NCI-H2196 (cell line): ENCODE measurements at regions not wholly inside any gene's neighbourhood (a gene's known extent, or its start where the extent isn't known, plus 50 kb on each side); places are given as distances from the start of the nearest gene placed in this dataset.

Experiments
- DNase-seq: peaks from one replicate; lab custom pipeline; 2025; ENCODE audit not compliant: unreplicated experiment; lab: John Stamatoyannopoulos, UW

GRCh38 chr12:19044891-19045290 is 84.6 kb upstream of the PLEKHA5 start:
- no peak for DNase-seq

DNA sequence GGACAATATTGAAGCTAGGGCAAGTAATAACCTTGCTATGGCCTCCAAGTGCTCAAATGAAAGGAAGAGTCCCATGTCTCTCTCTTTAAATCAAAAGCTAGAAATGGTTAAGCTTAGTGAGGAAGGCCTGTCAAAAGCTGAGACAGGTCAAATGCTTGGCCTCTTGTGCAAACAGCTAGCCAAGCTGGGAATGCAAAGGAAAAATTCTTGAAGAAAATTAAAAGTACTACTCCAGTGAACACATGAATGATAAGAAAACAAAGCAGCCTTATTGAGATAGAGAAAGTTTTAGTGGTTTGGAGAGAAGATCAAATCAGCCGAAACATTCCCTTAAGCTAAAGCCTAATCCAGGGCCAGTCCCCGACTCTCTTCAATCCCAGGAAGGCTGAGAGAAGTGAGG is 84.1 kb upstream of the PLEKHA5 start:
- DNase-seq = no peak

- no peak for DNase-seq
Measured at GRCh38 chr12:19048943-19049342, 80.6 kb upstream of the PLEKHA5 start.

DNA sequence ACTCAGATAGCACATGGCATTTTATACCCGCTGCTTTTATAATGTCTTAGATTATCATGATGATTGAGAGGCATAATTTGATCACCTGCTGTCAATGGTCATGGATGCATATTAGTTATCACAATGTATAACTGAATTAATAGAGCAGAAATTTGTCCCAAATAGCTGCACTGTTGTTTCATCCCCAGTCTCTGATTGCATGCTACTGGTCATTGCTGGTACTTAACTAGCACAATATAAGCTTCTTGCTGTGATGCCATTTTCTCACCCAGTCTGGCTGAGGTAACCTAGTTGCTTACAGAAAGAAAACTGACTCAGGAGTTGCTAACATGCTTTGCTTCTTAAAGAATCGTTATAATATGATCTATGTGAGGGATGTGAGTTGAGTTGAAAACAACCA is 76.8 kb upstream of the PLEKHA5 start:
- no peak for DNase-seq

DNA sequence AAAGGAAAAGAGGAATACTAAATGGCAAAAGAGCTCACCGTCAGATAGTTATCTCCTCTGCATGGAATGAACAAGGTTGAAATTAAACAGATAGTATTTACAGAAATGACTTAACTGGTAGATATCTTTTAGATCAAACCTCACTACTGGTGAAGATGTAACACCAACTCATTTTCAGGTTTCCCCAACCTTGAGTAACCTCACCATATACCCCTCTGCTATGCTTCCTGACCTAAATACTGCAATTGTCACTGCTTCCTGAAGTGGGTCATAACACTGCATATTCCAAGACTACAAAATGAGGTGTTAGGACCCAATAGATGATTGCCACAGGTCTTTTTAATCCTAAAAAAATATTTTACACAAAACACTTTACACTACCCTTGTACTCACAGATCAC is 76.3 kb upstream of the PLEKHA5 start:
- DNase-seq = no peak

GRCh38 chr12:19054035-19054434 is 75.5 kb upstream of the PLEKHA5 start:
- no peak for DNase-seq

GRCh38 chr12:19055589-19055988 is 73.9 kb upstream of the PLEKHA5 start:
- no peak for DNase-seq

DNA sequence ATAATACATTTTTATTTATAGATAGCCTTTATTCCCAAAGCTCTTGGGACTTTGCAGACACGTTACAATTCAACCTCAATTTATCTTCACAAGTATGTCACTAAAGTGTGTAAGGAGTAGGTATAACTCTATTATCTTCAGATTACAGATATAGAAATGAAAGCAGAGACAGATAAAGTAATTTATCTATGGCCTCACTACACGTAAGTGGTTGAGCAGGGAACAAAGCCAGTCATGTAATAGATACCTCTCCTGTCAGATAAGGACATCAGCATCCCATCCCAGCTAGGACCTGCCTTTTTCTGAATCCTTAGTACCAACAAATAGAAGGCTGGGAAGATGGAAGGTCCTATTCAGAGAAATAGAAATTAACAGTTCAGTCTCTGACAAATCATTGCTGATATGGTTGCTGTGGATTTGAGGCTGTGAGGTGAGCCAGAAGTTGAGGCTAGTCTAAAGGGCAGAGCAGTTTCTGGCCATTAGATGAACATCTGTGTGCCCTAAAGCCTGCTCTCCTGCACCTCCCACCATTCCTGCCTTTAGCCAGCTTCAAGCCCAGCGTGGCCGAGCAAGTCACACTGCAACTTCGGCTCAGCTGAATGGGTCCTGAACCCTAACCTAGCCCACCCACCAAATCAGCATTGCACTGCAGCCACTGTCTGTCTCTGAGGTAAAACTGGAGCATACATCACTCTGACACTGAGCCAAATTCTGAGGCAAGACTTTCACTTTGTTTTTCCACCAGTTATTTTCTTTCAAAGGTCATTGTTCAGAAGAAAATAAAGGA is 71.1 kb upstream of the PLEKHA5 start:
- no peak for DNase-seq

GRCh38 chr12:19064713-19065112 is 64.8 kb upstream of the PLEKHA5 start:
- DNase-seq = no peak

GRCh38 chr12:19065223-19065622 is 64.3 kb upstream of the PLEKHA5 start:
- no peak for DNase-seq

DNA sequence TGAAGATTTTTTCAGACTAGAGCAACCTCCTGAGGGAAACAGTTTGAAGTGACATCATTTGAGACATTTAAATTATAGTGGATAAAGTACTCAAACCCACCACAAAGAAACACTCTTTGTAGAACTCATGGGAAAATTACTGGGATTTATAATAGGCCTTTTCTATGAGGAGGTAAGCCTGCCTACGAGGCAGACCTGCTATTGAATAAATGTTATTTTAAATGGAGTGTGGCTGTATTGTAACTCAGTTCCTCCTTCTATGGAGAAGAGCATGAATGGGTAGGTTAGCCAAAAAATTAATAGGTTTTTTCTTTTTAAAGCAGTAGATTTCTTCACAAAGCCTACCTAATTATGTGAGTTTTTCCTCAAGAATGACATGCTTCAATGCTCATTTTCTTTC is 63.7 kb upstream of the PLEKHA5 start:
- DNase-seq = no peak

- DNase-seq = no peak
Measured at GRCh38 chr12:19066475-19067001, 63.0 kb upstream of the PLEKHA5 start.

DNA sequence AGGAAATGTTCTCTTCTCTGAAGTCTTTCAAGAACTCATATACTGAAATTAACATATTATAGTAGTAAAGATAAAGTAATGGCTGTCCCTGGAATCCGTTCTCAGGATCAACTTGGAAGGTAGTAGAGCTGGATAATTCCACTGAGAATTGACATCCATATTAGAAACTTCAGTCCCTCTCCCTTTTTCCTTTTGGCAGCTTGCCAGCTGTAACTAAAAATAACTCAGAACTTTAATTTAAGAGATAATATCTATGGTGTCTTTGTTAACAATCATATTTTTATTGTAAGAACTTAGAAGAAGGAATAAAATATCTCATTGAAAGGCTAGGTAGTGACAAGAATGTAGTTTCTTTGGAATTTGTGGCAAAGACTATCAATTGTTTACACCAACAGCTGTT is 61.4 kb upstream of the PLEKHA5 start:
- DNase-seq = no peak

DNA sequence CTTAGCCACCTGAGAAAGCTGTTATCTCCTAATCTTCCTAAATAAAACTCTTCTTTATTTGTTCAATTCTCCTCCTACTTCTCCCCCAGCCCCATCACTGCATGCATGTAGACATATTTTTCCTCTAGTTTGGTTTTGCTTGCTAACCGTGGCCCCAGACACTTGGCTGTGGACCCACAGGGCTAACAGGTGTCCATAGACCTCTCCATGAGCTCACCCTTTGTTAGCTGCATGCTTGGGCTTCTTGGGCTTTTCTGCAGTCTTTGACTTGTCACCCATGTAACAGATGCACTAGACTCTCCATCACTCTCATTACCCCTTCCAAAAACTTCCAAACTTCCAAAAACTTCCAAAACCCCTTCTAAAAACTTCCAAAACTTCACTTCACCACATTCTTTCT is 59.2 kb upstream of the PLEKHA5 start:
- no peak for DNase-seq

- no peak for DNase-seq
Measured at GRCh38 chr12:19074700-19075099, 54.8 kb upstream of the PLEKHA5 start.

DNA sequence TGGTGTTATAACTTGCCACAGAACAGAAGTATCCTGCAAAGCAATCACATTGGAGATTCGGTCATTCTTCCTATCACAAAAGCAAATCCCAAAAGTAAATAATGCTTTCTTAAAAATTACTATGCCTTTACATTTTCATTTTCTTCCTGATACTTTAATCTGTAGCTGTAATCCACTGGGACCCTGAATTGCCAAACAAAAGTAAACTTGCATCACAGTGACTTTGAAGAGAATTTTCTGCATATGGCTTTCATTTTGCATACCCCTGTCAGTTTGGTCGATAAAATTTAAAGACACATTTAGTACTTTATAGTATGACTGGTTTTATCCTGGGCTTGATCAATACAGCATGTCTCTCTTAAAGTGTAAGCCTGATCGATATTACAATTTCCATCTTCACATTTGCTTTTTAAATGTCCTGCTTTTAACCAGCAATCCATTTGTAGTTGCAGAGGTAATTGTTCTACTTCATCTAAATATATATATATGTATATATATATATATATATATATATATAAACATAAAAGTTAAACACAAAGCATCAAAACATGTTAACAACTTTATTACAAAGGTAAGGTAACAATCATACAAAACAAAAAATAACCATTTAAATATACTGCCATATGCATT is 53.7 kb upstream of the PLEKHA5 start:
- no peak for DNase-seq
